ENCODE measurements at regions not wholly inside any gene's neighbourhood (a gene's known extent, or its start where the extent isn't known, plus 50 kb on each side); places are given as distances from the start of the nearest gene placed in this dataset.

- TF ChIP-seq MYC (IDR thresholded peaks at IDR 0.05; ENCODE audit: low read depth, low read length) (no peak), POLR2A (IDR thresholded peaks at IDR 0.05; ENCODE audit: extremely low read depth, insufficient read length) (no peak), CTCF (IDR thresholded peaks at IDR 0.05; ENCODE audit: low read depth, low read length) (no peak), MAX (IDR thresholded peaks at IDR 0.05; ENCODE audit: low read depth, low read length) (no peak)
- no peak for DNase-seq (ENCODE audit: low read depth)
- no peak overlapping the region for H3K4me3 ChIP-seq (ENCODE audit: low read depth, low read length)
Observed at GRCh38 chr11:57083641-57084385, 95.1 kb downstream of the OR5AK2 start.

GRCh38 chr11:57085611-57086010 is 96.1 kb upstream of the LRRC55 start:
- DNase-seq (ENCODE audit: low read depth): no peak
- no peak for TF ChIP-seq CTCF (IDR thresholded peaks at IDR 0.05; ENCODE audit: low read depth, low read length)
- TF ChIP-seq POLR2A (IDR thresholded peaks at IDR 0.05; ENCODE audit: extremely low read depth, insufficient read length): no peak
- TF ChIP-seq MAX (IDR thresholded peaks at IDR 0.05; ENCODE audit: low read depth, low read length): no peak
- TF ChIP-seq MYC (IDR thresholded peaks at IDR 0.05; ENCODE audit: low read depth, low read length): no peak
- no peak overlapping the region for H3K4me3 ChIP-seq (ENCODE audit: low read depth, low read length)

GRCh38 chr11:57087991-57088390 is 93.8 kb upstream of the LRRC55 start:
- DNase-seq (ENCODE audit: low read depth): no peak
- TF ChIP-seq CTCF (IDR thresholded peaks at IDR 0.05; ENCODE audit: low read depth, low read length) (no peak), MAX (IDR thresholded peaks at IDR 0.05; ENCODE audit: low read depth, low read length) (no peak), POLR2A (IDR thresholded peaks at IDR 0.05; ENCODE audit: extremely low read depth, insufficient read length) (no peak), MYC (IDR thresholded peaks at IDR 0.05; ENCODE audit: low read depth, low read length) (no peak)
- no peak overlapping the region for H3K4me3 ChIP-seq (ENCODE audit: low read depth, low read length)

- H3K4me3 ChIP-seq (ENCODE audit: low read depth, low read length): no peak overlapping the region
- no peak for DNase-seq (ENCODE audit: low read depth)
- TF ChIP-seq CTCF (IDR thresholded peaks at IDR 0.05; ENCODE audit: low read depth, low read length) (no peak), POLR2A (IDR thresholded peaks at IDR 0.05; ENCODE audit: extremely low read depth, insufficient read length) (no peak), MAX (IDR thresholded peaks at IDR 0.05; ENCODE audit: low read depth, low read length) (no peak), MYC (IDR thresholded peaks at IDR 0.05; ENCODE audit: low read depth, low read length) (no peak)
Observed at GRCh38 chr11:57092028-57092698, 89.6 kb upstream of the LRRC55 start.

- no peak for TF ChIP-seq MYC (IDR thresholded peaks at IDR 0.05; ENCODE audit: low read depth, low read length)
- no peak for TF ChIP-seq POLR2A (IDR thresholded peaks at IDR 0.05; ENCODE audit: extremely low read depth, insufficient read length)
- TF ChIP-seq MAX (IDR thresholded peaks at IDR 0.05; ENCODE audit: low read depth, low read length): no peak
- TF ChIP-seq CTCF (IDR thresholded peaks at IDR 0.05; ENCODE audit: low read depth, low read length): no peak
- no peak overlapping the region for H3K4me3 ChIP-seq (ENCODE audit: low read depth, low read length)
- no peak for DNase-seq (ENCODE audit: low read depth)
Observed at GRCh38 chr11:57094181-57094935, 87.4 kb upstream of the LRRC55 start.

Data from NB4 (cell line).